GM13976 (cell line): ENCODE measurements at regions not wholly inside any gene's neighbourhood (a gene's known extent, or its start where the extent isn't known, plus 50 kb on each side); places are given as distances from the start of the nearest gene placed in this dataset.

ENCODE experiments used
- DNase-seq: peaks from one replicate; pipeline ENCODE4 v3.0.0; 2012; ENCODE audit warnings: low spot score
- in situ Hi-C: fragments of 300-500 bp; cut with MboI; formaldehyde crosslinking; loops from one replicate; pipeline ENCODE4 v1.12.0; 2022; ENCODE audit warnings: low sequenced_read_pairs, mixed read lengths, inconsistent platforms; ENCODE audit not compliant: unreplicated experiment
- TF ChIP-seq, protein P1 (sequence below): IDR thresholded peaks from 2 replicates; pipeline ENCODE4 v1.5.1; 2012; ENCODE audit warnings: borderline replicate concordance, mild to moderate bottlenecking; ENCODE audit not compliant: insufficient read depth; ENCODE audit errors: extremely low read depth, missing control alignments, control extremely low read depth

DNA sequence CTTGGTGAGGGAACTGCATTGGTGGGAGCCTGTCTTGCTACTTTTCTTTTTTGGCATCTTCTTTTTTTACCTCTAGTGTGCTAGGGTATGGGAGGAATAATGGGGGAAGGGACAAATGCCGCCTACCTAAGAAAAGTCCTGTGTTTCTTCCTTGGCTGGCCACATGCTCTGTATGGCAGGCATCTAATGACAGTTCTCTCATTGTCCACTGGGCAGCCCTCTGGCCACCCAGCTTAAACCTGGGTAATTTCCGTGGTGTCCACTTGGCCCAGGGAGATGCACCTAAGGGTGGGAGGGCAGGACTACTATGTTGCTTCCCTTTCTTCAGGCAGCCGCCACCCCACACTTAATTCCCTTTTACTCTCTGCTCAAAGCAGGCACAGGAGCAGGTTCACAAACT lies 173.1 kb downstream of the YTHDC2 start:
- DNase-seq, result no peak
- in situ Hi-C loops, result loop anchor here (25.0 kb wide), 1 partner anchor 776 kb away; no protein-coding TSS in a partner anchor
- TF ChIP-seq, protein P1, sequence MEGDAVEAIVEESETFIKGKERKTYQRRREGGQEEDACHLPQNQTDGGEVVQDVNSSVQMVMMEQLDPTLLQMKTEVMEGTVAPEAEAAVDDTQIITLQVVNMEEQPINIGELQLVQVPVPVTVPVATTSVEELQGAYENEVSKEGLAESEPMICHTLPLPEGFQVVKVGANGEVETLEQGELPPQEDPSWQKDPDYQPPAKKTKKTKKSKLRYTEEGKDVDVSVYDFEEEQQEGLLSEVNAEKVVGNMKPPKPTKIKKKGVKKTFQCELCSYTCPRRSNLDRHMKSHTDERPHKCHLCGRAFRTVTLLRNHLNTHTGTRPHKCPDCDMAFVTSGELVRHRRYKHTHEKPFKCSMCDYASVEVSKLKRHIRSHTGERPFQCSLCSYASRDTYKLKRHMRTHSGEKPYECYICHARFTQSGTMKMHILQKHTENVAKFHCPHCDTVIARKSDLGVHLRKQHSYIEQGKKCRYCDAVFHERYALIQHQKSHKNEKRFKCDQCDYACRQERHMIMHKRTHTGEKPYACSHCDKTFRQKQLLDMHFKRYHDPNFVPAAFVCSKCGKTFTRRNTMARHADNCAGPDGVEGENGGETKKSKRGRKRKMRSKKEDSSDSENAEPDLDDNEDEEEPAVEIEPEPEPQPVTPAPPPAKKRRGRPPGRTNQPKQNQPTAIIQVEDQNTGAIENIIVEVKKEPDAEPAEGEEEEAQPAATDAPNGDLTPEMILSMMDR, result no peak

DNA sequence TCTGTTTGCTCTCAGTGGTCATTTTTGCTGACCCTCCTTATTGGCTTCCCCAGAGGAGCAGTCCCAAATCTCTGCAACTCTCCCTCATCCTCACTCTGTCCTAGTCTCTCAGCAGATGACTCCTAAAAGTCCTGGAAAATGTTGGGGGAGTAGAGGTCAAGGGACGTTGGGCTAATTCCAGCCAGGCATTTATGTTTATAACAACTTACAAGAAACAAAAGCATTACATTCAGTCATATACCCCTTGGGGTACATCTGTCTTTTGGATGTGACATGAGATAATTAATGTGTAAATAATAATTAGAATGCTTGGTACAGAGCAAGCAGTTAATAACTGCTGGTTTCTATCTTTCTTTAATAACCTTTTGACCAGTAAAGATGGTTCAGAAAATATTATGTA lies 176.2 kb downstream of the YTHDC2 start:
- TF ChIP-seq, protein P1, result no peak
- no peak for DNase-seq
- in situ Hi-C loops, result loop anchor here (25.0 kb wide), 1 partner anchor 773 kb away; no protein-coding TSS in a partner anchor

DNA sequence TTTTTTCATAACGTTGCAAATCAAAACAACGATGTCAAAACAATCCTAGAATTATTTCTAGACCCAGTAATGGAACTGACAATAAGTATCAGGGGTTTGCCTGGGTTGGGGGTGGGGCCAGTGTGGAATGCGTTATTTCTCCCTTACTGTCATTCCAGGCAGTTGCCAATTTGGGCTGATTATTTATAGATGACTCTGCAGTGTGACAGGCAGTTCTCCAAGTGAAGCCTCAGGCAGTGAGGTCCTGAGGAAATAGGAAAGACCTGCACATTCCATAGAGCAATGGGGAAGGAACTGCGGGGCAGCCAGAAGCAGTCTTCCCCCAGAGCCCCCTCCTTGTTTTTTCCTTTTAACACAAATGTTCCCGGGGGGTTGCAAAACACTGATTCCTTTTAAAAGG lies 179.0 kb downstream of the YTHDC2 start:
- DNase-seq, result no peak
- TF ChIP-seq, protein P1, result no peak
- in situ Hi-C loops, result loop anchor here (25.0 kb wide), 1 partner anchor 770 kb away; no protein-coding TSS in a partner anchor

DNA sequence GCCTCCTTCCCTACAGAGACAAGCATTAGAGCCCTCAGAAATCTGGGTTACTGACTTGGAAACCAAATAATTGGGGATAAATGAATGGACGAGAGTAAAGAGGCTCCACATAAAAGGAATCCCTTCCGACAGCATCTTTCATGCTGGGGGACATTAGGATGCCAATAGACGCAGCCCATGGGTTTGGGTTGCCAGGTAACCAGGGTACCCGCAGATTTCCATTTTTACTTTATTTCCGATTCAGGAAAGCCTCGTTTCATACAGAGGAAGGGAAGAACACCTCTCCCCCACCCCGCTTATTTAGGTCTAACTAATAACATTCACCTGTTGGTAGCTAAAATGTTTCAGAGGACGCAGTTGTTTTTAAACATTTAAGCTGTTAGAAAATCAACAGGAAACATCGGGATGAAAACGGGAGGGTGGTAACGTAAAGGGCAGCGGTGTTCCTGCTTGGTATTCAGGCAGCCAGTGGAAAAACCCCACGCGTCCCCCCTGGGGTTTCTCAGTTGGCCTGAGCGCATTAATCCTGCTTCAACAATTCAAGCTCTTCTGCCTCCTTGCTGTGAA lies 179.5 kb downstream of the YTHDC2 start:
- no peak for DNase-seq
- in situ Hi-C loops, result loop anchor here (25.0 kb wide), 1 partner anchor 769 kb away; no protein-coding TSS in a partner anchor
- TF ChIP-seq, protein P1, result no peak

DNA sequence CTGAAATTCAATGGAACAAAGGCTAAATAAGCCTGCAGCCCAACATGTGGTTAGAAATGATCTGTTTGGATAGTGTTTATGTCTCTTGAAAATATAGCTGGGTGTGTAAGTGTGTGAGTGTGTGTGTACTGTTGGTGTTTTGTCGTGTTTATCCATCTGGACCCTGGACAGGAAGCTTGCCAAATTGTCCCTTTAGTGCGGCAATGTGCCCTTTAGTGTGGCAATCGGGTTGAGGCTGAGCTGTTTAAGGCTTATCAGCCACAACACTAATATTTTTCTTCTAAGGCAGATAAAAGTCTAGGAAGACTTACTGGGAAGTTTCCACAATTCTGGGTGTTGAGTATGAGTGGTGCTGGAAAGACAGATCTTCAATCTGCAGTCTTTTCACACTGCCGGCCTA lies 180.2 kb downstream of the YTHDC2 start:
- in situ Hi-C loops, result loop anchor here (25.0 kb wide), 1 partner anchor 769 kb away; no protein-coding TSS in a partner anchor
- DNase-seq, result no peak
- TF ChIP-seq, protein P1, result no peak

DNA sequence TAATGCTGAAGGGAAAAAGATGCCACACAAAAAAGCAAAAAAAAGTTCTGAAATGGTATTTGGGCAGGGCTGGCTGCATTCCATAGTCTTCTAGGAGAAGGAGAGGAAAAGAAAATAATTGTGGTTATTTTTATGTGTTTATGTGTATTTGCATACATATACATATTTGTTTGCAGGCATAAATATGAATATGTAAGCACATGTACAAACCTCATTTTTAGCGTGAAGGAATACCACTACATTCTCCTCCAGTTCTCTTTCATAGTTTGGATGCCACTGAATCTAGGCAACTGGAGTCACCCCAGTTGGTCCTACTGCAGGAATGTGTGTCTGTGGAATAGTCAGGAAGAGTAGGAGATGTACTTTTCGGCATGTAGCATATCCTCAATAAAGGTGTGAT lies 181.1 kb downstream of the YTHDC2 start:
- in situ Hi-C loops, result loop anchor here (25.0 kb wide), 1 partner anchor 768 kb away; no protein-coding TSS in a partner anchor
- TF ChIP-seq, protein P1, result no peak
- DNase-seq, result no peak
